Stimulated activated CD4-positive, alpha-beta T cell treated with anti-CD3 and anti-CD28 coated beads, Interleukin-12 subunit alpha, Interleukin-12 subunit beta, amount 100 ng/mL, for 48 hours (primary cell): ENCODE measurements at regions not wholly inside any gene's neighbourhood (a gene's known extent, or its start where the extent isn't known, plus 50 kb on each side); places are given as distances from the start of the nearest gene placed in this dataset.

Experiments used
- DNase-seq, 3 donors: peaks; one replicate each; pipeline ENCODE4 v3.0.0-alpha.2; 2020; ENCODE audit warnings: low read depth in 2 of 3, low spot score in 1 of 3

DNA sequence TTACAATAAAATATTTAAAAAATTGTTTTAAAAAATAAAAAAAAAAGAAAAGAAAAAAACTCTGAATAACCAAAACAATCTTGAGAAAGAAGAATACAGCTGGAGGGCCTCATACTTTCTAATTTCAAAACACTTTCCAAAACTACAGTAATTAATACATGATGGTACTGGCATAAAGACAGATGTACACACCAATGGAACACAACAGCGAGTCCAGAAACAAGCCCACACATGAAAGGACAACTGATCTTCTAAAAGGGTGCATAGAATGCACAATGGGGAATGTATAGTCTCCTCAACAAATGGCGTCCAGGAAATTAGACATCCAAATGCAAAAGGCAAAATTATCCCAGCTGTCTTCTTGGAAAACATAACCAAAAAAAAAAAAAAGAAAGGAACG is 99.6 kb downstream of the LURAP1L start:
- DNase-seq, result no peak

DNA sequence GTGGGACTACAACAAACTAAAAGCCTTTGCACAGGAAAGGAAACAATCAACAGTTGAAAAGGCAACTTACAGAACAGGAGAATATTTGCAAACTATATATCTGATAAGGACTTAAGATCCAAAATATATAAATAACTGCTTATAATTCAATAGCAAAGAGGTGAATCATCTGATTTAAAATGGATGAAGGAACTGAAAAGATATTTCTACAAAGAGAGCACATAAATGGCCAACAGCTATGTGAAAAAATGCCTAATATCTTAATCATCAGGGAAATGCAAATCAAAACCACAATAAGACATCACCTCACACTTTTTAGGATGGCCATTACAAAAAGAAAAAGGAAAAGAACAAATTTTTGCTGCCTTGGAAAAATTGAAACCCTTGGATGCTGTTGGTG is 100.4 kb downstream of the LURAP1L start:
- DNase-seq, result no peak

DNA sequence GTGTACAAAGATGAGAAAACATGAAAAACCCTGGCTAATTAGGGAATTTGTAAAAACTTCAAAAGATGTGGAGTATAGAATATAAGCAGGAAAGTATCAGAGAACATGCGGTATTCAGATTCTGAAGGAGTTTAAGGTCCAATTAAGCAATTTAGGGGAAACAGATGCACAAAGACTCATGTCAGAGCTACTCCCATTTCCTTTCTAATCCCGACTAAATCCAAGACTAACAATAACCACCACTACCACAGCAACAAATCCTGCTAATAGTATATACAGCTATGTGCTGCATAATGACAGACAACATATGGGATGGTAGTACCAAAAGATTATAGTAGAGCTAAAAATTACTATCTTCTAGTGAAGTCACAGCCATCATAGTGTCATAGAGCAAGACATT is 102.1 kb downstream of the LURAP1L start:
- DNase-seq, result no peak

DNA sequence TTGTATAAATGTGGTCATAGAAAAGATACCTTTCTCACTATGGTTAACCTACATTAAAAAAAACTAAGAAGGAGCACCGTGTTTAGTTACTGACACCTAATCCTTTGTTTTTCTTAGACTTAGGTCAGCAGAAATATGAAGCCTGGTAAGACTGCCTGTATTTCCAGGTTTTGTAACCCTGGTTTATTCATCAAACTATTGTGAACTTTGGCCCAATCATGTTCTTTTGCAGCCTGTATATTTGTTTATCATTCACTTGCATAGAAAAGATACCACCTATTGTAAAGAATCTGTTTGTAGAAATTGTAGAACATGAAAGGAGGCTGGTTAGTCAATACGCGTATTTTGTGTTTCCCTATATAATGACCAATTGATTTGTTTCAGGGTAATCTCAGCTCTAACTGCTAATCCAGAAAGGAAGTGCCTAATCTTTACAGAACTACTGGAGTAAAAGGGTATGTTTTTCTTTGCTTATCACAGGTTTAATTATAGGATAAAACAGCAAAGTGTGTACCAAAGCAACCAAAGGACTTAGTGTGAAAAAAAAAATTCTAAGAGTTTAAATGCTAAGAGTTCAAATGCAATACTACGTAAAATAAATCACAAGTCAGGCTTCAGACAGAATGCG is 103.6 kb downstream of the LURAP1L start:
- no peak for DNase-seq

DNA sequence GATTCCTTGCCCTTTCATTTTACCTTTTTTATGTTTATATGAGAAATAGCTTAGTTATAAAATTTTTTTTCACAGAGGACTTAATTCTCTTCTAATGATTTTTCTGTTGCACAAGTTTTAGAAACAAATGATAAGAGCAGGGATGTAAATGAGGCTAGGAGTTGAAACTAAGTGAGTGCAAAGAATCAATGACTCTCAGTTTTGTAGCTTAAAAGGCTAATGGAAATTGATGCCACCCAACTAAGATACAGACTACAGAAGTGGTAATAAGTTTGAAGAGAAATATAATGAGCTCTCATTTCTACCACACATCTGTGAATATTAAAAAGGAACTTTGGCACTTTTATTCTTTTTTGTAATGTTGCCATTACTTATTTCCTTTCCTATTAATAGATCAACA is 105.1 kb downstream of the LURAP1L start:
- no peak for DNase-seq

DNA sequence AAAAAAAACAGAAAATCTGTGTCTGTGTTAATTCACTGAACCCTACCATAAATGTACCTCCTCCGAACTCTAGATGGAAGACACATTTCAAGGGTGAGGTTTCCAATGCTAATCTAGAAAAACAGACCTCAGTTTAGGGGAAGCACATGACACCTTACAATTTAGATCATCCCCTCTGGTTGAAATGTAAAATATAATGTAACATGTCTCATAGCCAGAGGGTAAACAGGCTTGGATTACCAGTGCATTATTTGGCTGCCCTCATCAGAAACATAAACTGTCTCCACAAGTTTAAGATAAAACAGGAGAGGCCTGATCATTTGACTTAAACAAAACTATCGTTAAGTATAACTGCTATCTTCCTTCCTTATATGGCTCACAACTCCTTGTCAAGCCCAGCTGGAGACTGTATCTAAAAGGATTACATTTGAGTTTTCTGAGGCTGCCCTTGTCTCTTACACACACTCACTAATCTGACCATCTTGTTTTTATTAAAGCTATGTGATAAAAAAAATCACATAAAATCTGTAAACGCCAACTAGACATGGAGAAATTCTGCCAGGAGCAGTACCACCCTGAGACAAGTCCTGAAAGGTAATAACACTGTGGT is 105.7 kb downstream of the LURAP1L start:
- DNase-seq, result no peak

DNA sequence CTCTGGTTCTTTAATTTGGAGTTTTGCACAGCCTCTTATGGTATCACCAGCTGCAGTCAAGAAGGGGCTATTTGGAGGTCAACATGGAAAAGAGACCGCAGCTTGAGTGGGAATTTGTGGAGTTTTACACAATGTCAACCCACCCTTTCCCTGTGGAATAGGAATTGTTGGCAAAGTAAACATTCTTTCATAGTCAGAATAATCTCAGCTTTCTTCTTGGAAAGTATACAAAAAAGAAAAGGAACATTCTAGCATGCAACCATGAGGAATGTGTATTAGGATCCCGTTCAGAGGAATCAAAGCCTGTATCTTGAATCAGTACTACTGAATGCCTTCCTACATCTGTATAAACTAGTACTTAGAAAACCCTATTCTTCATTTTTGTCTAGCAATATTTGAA is 107.6 kb downstream of the LURAP1L start:
- DNase-seq, result no peak

DNA sequence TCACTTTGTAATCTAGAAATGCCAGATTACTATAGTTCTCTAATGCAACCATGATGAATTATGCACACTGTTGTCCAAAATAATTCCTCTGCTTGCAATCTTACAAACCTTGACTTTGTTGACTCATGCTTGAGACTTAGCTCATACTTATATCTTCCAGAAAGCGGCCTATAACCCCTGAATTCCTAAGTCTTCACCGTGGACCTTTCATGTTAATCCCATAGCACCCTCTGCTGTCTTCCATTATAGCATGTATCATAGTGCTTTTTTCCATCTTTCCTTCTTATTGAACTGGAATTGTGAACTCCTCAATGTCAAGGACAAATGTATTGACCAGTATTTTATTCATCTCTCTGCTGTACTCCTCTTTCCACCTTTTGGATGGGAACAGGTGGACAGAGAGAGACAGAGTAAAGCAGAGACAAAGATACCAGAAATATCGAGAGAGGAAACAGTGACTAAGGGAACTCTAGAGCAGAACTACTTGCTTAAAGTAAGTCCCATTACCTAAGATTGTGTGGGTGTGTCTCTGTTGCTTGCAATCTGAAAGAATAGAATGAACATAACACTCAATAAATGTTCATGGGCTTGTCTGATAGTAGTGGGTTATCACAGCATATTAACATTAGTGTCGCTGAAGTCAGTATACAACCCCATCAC is 110.0 kb downstream of the LURAP1L start:
- DNase-seq, result no peak

DNA sequence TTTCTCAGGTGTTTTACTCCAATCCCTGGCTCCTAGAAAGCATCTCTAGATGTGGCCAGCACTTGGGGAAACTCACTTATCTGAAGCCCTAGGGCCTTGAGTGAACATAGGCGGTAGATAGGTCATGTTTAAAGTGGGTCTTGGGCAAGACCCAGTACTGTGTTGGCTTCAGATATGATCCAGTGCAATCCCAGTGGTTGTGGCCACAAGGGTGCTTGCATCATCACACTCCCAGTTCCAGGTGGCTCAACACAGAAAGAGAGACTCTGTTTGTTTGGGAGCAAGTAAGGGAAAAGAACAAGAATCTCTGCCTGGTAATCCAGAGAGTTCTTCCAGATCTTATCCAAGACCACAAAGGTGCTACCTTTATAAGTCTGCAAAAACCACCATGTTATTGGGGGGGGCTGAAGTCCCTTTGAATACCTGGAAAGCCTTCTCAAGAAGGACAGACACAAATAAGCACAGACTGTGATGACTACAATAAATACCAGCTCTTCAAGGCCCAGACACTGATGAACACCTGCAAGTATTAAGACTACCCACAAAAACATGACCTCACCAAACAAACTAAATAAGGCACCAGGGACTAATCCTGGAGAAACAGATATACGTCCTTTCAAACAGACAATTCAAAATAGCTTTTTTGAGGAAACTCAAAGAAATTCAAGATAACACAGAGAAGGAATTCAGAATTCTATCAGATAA is 114.7 kb downstream of the LURAP1L start:
- no peak for DNase-seq

DNA sequence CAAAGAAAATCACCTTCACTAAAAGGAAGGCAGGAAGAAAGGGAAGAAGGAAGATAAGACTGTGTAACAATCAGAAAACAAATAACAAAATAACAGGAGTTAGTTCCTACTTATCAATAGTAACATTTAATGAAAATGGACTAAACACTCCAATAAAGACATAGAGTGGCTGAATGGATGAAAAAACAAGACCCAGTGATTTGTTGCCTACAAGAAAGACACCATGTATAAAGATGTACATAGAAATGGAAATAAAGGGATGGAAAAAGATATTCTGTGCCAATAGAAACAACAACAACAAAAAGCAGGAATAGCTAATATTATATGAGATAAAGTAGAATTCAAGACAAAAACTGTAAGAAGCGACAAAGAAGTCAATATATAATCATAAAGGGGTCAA is 116.8 kb downstream of the LURAP1L start:
- no peak for DNase-seq

DNA sequence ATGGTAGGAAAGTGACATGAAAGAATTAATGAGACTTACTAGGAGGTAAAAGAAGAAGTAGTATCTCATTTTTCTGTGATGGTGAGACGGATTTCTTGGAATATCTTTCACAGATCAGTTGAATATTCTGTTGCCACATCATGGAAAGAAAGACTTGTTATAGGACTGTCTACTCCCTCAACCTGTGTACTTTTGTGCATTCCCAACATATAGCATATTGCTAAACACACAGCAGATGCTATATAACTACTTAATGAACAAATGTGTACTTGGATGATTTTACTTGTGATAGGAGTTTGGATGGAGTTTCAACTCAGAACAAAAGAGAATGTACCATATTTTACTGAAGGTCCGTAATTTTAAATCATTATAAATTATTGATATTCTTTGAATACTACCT is 128.5 kb downstream of the LURAP1L start:
- no peak for DNase-seq

DNA sequence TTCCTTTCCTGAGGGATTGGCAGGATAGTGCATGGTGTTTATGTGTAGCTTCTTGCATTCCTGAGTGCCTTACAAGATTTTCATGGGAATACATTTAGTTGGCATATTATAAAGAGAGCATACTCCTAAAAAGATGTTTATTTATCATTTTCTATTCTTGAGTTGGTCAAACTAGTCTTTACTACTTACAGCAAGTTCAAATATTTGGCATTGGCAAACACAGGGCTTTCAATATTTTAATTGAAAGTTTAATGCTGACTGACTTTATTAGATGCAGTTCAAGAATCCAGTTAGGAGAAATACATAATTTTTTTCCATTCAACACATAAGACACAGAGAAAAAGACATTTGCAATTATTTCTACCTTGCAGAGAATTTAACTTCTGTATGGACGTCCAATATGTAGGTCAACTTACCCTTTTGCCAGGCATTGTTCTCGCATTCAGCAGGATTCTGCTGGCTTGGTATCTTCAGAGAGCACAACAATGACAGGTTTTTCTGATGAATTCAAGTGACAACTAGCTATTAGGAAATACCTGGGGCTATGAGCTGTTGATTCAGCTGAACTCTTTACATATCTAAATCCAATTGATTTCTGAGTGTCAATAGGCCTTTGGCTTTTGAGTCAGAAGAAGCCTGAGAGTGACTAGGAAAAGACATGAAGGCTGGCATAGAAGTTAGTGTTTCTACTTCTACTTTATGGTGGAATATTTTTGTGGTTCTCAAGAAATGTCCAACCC is 129.6 kb downstream of the LURAP1L start:
- DNase-seq, result no peak

DNA sequence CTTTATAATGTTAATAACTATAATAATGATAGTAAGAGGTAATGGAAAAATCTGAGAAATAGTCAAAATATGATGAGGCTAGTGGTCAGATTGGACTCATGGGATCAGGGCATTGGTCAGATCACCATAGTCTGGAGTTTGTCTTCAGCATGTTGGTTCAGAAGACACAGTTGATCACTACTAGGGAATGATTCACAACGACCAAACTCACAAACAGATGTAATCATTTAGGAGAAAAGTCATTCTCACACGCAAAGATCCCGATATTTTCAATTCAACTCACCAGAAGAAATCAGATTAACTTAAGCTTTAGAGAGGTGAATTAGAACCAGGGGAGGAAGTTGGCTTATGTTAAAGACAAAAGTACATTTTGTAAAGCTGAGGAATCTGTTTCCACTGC is 131.8 kb downstream of the LURAP1L start:
- DNase-seq, result no peak

DNA sequence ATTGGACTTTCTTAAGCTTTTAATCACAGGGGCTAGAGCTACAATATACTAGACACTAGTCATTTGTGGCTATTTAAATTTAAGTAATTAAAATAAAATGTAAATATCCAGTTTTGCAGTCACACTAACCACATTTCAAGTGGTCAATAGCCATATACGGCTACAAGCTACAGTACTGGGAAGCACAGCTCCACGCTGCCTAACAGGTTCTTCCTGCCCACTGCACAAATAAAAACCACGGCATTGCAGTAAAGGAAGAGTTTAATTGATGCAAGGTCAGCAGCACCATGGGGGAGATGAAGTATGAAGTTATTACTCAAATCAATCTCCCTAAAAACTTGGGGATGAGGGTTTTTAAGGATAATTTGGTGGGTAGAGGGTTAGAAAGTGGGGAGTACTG is 134.1 kb downstream of the LURAP1L start:
- DNase-seq, result no peak

DNA sequence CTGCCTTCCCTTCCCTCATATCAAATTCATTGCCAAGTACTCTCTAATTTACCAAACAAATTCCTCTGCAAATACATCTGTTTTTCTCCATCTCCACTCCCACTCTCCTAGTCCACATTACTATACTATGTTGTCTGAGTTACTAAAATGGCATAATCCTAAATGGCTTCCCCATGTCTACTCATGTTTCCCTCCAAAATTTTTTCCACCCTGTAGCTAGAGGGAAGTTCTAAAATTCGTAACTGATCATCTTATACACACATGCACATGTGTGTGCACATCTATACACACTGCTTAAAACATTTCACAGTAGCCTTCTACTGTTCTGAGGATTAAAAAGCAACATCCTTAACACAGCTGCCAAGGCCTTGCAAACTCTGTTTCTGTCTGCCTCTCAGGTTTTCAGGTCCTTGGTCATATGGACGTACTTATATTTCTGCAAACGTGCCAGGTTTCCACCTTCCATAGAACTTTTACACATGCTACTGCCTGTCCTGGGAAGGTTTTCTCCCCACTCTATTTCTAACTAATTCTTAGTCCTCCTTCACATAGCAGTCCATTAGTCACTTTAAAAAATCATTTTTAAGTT is 140.6 kb downstream of the LURAP1L start:
- DNase-seq, result no peak

DNA sequence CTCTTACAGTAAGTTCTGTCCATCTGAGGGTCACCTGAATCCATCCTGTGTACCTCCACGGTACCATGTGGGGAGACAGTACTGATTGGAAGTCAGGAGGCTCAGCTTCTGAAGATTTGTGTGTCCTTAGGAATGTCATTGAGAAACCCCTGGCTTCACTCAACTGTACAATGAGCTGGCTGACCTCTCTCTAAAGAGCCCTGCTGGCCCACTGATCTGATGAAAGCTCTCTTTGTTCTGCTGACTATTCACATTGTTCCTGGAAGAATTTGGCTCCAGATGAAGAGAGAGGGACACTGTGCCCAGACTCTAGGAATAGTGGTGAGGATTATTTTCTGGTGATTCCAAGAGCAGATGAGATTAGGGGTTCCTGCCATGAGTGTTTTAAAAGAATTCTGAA is 141.2 kb downstream of the LURAP1L start:
- DNase-seq, result no peak

DNA sequence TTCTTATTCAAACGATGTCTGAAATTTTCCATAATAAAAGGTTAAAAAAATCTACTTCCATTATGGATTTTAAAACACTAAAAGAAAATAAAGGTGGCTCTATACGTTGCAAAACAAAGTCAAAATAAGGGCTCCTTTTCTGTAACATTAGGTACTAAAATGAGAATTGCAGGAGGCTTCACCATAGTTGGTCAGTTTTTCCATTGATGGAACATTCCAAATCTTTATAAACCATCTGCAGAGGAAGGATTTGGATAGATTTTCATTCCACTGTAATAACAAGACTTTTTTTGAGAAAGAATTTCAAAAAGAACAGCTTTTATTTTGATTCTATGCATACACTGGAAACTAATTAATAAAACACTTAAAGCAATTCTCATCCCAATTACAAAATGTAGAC is 145.6 kb downstream of the LURAP1L start:
- DNase-seq, result no peak

DNA sequence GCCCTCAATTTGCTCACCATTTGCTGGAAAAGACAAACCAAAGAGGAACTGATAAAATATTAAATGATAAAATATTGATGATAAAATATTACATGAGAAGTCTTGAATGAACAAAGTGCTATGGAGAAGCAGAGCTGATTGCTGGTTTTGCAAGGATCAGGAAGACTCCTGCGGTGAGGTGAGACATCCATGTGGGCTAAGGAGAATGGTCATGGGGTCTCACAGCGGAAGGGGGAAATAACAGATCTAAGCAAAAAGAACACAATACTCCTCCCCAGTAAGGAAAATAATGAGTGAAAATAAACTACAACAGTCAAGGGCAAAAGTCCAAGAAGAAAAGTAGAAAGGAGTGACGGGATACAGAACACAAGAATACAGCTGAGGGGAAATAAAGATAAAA is 146.8 kb downstream of the LURAP1L start:
- DNase-seq, result no peak

DNA sequence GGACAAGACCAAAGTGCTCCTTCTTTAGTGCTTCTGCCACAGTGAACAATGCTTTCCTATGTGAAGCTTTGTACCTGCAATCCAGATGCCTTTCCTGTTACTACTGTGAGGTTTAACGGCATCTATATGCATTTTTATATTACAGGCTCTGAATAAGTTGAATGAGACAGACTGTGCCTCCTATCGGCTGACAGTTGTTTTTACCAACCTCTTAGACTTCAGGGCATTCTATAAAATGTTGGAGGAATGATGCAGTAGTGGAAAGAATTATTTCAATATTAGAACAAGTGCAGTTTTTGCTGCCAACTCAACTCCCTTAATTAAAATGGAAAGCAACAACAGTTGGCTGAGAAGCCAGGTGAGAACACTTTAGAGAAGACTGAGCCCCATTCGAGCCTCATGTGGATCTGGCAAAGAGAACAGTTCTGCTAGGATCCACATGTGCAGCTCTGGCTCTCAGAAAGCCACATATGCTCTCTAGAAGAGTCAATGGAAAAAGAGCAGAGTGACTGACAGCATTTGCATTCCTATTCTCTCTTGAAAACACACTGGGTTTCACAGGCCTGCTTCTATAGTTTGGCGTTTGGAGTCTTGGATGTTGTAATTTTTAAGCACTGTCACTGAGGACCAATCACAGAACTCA is 147.5 kb downstream of the LURAP1L start:
- DNase-seq, result no peak

DNA sequence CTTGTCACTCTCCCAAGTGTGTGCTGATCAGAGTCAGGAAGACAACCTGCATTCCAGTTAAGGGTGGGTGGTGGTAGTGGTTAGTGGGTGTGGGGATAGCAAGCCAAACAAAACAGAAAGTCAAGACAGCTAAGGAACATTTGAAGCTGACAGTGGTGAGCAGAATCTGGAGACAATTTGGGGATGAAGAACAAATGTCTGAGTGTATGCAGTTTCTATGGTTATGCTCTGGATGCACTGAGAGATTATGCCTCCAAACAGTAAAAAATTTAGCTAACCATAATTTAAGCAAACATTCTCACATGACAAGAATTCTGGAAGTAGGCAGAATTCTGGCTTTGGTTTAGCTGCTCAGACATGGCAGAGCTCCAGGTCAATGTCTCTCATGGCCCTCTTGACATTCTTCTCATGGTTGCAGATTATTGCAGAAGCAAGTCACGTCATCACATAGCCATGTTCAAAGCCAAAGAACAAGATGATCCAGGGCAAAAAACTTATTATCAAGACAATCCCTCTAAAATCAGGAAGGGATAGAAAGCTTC is 148.7 kb downstream of the LURAP1L start:
- DNase-seq, result no peak
